Erythroblast (primary cell): ENCODE measurements at regions not wholly inside any gene's neighbourhood (a gene's known extent, or its start where the extent isn't known, plus 50 kb on each side); places are given as distances from the start of the nearest gene placed in this dataset.

ENCODE experiments used
- GATA1 ChIP-seq: IDR thresholded peaks from 2 replicates; pipeline ENCODE4 v1.6.1; 2011; ENCODE audit warnings: low read depth, mild to moderate bottlenecking, control low read depth, low read length, moderate library complexity
- POLR2A ChIP-seq: IDR thresholded peaks from 2 replicates; pipeline ENCODE4 v1.6.1; 2011; ENCODE audit warnings: mild to moderate bottlenecking, low read length

DNA sequence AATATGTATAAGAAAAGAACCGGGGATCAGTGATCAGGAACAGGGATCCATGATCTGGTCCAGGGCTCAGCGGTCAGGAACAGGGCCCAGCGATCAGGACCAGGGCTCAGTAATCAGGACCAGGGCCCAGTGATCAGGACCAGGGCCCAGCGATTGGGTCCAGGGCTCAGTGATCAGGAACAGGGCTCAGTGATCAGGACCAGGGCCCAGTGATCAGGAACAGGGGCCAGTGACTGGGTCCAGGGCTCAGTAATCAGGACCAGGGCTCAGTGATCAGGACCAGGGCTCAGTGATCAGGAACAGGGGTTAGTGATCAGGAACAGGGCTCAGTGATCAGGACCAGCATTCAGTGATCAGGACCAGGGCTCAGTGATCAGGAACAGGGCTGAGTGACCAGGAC is 56.3 kb downstream of the TMEM121 start:
- TF ChIP-seq POLR2A (no peak), GATA1 (no peak)
